Loucy (cell line): ENCODE measurements at regions not wholly inside any gene's neighbourhood (a gene's known extent, or its start where the extent isn't known, plus 50 kb on each side); places are given as distances from the start of the nearest gene placed in this dataset.

Experiments used
- H2AFZ ChIP-seq: fragments of 200-600 bp; sonication (generic); 2 replicates; pipeline ENCODE4 v1.6.0; 2016; ENCODE audit warnings: antibody characterized with exemption, mild to moderate bottlenecking, low read length, moderate library complexity
- H3F3A ChIP-seq: fragments of 200-600 bp; 2 replicates; pipeline ENCODE4 v1.6.0; 2016; ENCODE audit warnings: antibody characterized with exemption, low read depth, mild to moderate bottlenecking
- H3K27me3 ChIP-seq: fragments of 200-600 bp; sonication (generic); 2 replicates; pipeline ENCODE4 v1.6.1; 2014; ENCODE audit warnings: low read length, mild to moderate bottlenecking; ENCODE audit not compliant: insufficient read depth, poor library complexity, severe bottlenecking
- H3K36me3 ChIP-seq: fragments of 200-600 bp; sonication (generic); 2 replicates; pipeline ENCODE4 v1.6.1; 2016; ENCODE audit warnings: low read length; ENCODE audit not compliant: insufficient read depth
- H3K4me1 ChIP-seq: fragments of 200-600 bp; sonication (generic); 2 replicates; pipeline ENCODE4 v1.5.1; 2014; ENCODE audit warnings: low read length, mild to moderate bottlenecking; ENCODE audit not compliant: insufficient read depth, poor library complexity, severe bottlenecking
- H3K4me2 ChIP-seq: fragments of 200-600 bp; sonication (generic); 2 replicates; pipeline ENCODE4 v1.6.0; 2014; ENCODE audit warnings: antibody characterized with exemption, low read length, low read depth, mild to moderate bottlenecking; ENCODE audit not compliant: poor library complexity, severe bottlenecking
- H3K4me3 ChIP-seq: fragments of 200-600 bp; sonication (generic); 2 replicates; pipeline ENCODE4 v1.5.1; 2014; ENCODE audit warnings: low read length, mild to moderate bottlenecking, mixed read lengths; ENCODE audit not compliant: poor library complexity, severe bottlenecking
- H3K79me2 ChIP-seq: fragments of 200-600 bp; sonication (generic); 2 replicates; pipeline ENCODE4 v1.6.1; 2014; ENCODE audit warnings: low read length; ENCODE audit not compliant: insufficient read depth
- H3K9ac ChIP-seq: fragments of 200-600 bp; sonication (generic); 2 replicates; pipeline ENCODE4 v1.6.0; 2014; ENCODE audit warnings: mild to moderate bottlenecking, low read depth, low read length, moderate library complexity; ENCODE audit not compliant: poor library complexity, severe bottlenecking
- H3K9me2 ChIP-seq: fragments of 200-600 bp; sonication (generic); replicated peaks from 2 replicates; pipeline ENCODE4 v1.6.1; 2016; ENCODE audit warnings: low read depth, low read length, mixed read lengths
- H3K9me3 ChIP-seq: fragments of 200-600 bp; sonication (generic); 2 replicates; pipeline ENCODE4 v1.6.1; 2014; ENCODE audit warnings: mild to moderate bottlenecking, antibody characterized with exemption, low read length, low read depth; ENCODE audit not compliant: insufficient read depth
- H4K20me1 ChIP-seq: fragments of 200-600 bp; sonication (generic); 2 replicates; pipeline ENCODE4 v1.6.0; 2014; ENCODE audit warnings: antibody characterized with exemption, low read length, mild to moderate bottlenecking; ENCODE audit not compliant: insufficient read depth, poor library complexity, severe bottlenecking
- CTCF ChIP-seq: fragments of 200-600 bp; sonication (generic); conservative IDR thresholded peaks from 2 replicates; pipeline ENCODE4 v1.5.1; 2014; ENCODE audit warnings: mild to moderate bottlenecking, antibody characterized with exemption, low read length
- EZH2phosphoT487 ChIP-seq: fragments of 200-600 bp; IDR thresholded peaks from 2 replicates; pipeline ENCODE4 v1.6.1; 2018; ENCODE audit warnings: antibody characterized with exemption, mild to moderate bottlenecking, moderate library complexity, borderline replicate concordance

GRCh38 chr7:19533266-19533665 is 175.6 kb downstream of the POLR1F start:
- Histone ChIP-seq H3K4me2 (no peak overlapping the region), H3K4me3 (no peak overlapping the region), H4K20me1 (no peaks in the 10 kb centered on the region), H3K36me3 (no peaks in the 10 kb centered on the region), H3K9ac (no peak overlapping the region), H3F3A (no peaks in the 10 kb centered on the region), H3K27me3 (no peaks in the 10 kb centered on the region), H3K79me2 (no peaks in the 10 kb centered on the region), H3K4me1 (no peaks in the 10 kb centered on the region), H3K9me2 (no peaks in the 10 kb centered on the region), H3K9me3 (no peaks in the 10 kb centered on the region), H2AFZ (no peak overlapping the region)
- TF ChIP-seq CTCF (no peak), EZH2phosphoT487 (no peak)

GRCh38 chr7:19530852-19531251 is 178.0 kb downstream of the POLR1F start:
- H3K4me1 ChIP-seq, result no peaks in the 10 kb centered on the region
- TF ChIP-seq CTCF (no peak), EZH2phosphoT487 (no peak)
- H3K9me3 ChIP-seq, result no peaks in the 10 kb centered on the region
- no peaks in the 10 kb centered on the region for H4K20me1 ChIP-seq
- no peaks in the 10 kb centered on the region for H3K36me3 ChIP-seq
- H3F3A ChIP-seq, result no peaks in the 10 kb centered on the region
- no peak overlapping the region for H2AFZ ChIP-seq
- H3K27me3 ChIP-seq, result no peaks in the 10 kb centered on the region
- no peak overlapping the region for H3K4me2 ChIP-seq
- no peak overlapping the region for H3K4me3 ChIP-seq
- no peaks in the 10 kb centered on the region for H3K79me2 ChIP-seq
- no peaks in the 10 kb centered on the region for H3K9me2 ChIP-seq
- no peak overlapping the region for H3K9ac ChIP-seq

- Histone ChIP-seq H3K9ac (no peak overlapping the region), H2AFZ (no peak overlapping the region), H3K79me2 (no peaks in the 10 kb centered on the region), H3K4me1 (no peaks in the 10 kb centered on the region), H3K4me2 (no peak overlapping the region), H4K20me1 (no peaks in the 10 kb centered on the region), H3K4me3 (no peak overlapping the region), H3K9me3 (no peaks in the 10 kb centered on the region), H3K36me3 (no peaks in the 10 kb centered on the region), H3F3A (no peaks in the 10 kb centered on the region), H3K27me3 (no peaks in the 10 kb centered on the region), H3K9me2 (no peaks in the 10 kb centered on the region)
- TF ChIP-seq CTCF, result no peak
- no peak for TF ChIP-seq EZH2phosphoT487
These were observed 178.6 kb downstream of the POLR1F start for GRCh38 chr7:19530261-19530660.
